ENCODE measurements at regions not wholly inside any gene's neighbourhood (a gene's known extent, or its start where the extent isn't known, plus 50 kb on each side); places are given as distances from the start of the nearest gene placed in this dataset.

DNA sequence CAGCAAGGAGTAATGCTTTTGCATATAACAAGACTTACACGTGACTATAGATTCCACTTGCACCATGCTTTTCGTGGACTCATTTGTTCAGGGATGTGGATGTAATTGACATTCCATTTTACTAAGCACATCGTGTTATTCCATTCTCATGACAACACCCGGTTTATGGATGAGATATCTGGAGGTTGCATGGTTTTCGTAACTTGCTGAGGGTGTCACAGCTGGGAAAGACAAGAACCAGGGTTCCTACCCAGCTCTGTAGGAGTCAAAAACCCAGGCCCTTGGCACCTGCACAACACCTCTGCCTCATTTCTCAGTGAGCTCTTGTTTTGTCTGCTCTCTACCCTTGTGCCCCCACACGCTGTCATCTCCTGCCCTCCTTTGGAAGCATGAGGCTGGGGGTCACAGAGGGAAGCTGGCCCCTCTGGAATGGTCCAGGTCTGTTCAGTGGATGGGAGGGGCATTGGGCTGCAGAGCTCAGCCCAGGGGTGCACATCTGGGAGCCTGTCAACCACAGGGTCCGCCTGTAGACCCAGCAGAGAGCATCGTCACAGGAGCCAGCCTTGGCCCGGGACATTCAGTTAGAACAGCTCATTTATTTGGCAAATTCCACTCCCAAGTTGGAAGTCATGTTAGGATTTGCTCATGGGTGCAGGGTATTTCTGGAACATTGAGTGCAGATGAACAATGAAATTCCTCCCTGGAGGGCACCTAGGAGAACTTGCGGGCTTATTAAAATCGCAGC is 120.1 kb upstream of the TWIST2 start:
- 23 to 36% (median 23%) methylated on average over 11 of the region's 11 CpGs for WGBS, 3 donors
- peaks cover 17% of the 10 kb centered on the region for H3K4me1 ChIP-seq (ENCODE audit: insufficient read depth)

DNA sequence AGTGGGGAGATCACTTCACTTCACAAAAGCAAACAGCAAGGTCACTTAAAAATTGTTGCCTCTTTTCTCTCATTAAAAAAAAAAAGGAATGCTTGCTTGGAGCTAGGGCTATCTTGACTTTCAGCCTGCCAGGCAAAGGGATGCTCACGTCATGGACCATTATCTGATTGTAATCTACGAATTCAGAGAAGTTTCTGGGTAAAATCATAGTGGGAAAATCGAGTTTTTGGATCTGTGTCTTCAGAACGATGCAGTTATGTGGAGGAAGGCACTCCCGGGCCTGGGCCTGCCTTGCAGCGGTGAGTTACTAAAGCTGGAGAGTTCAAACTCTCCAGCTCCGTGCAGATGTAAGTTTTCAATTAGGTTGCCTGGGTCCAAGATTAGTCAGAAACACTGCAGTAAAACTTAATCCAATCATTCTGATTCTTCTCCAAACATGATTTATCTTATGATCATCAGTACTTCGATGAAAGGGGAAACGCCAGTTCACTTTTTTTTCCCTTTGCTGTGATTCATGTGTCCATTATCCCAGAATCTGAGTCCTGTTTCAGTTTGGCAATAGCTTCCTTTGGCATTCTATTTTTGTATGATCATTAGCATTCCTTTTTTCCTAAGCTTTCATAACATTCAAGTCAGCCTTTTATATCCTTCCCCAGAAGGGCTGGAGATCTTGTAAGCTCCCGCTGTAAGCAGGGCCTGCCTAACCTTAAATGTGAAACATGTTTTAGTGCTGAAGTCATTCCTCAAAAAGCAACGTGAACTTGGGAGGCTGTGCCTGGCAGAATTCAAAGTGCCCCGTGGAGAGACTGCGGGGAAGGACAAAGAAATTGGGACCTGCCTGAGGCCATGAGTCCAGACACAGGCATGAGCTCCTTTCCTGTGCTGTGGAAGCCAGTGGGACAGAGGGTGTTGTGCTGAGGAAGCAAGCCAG is 119.3 kb upstream of the TWIST2 start:
- Histone ChIP-seq H3K4me1 (ENCODE audit: insufficient read depth) (peaks cover 17% of the 10 kb centered on the region), H3K9me3 (no peaks in the 10 kb centered on the region), H3K27me3 (no peaks in the 10 kb centered on the region), H3K27ac (peak overlapping the region; percentile 68 to 82), H3K36me3 (no peaks in the 10 kb centered on the region), H3K4me3 (no peak overlapping the region)
- WGBS, 3 donors, result 4 to 9% (median 7%) methylated on average over 13 of the region's 13 CpGs
- TF ChIP-seq EP300 (IDR thresholded peaks at IDR 0.05) (no peak), CTCF (IDR thresholded peaks at IDR 0.05) (no peak), POLR2A (IDR thresholded peaks at IDR 0.05) (no peak)
- intact Hi-C loops (cut with DNase I), result no loop called here
- peak; percentile 30 to 50 (median 42) for DNase-seq

More for the DNA sequence above, 120.1 kb upstream of the TWIST2 start:
- DNase-seq, result peak in 3 of 5 donors; percentile 37 to 59 (median 46)
- H3K27ac ChIP-seq, result peak overlapping the region; percentile 27 to 82
- H3K9me3 ChIP-seq, result no peaks in the 10 kb centered on the region
- TF ChIP-seq POLR2A (IDR thresholded peaks at IDR 0.05) (no peak), CTCF (IDR thresholded peaks at IDR 0.05) (no peak), EP300 (IDR thresholded peaks at IDR 0.05) (peak; percentile 33)
- no peaks in the 10 kb centered on the region for H3K27me3 ChIP-seq
- H3K36me3 ChIP-seq, result no peaks in the 10 kb centered on the region
- intact Hi-C loops (cut with DNase I), result no loop called here
- no peak overlapping the region for H3K4me3 ChIP-seq

DNA sequence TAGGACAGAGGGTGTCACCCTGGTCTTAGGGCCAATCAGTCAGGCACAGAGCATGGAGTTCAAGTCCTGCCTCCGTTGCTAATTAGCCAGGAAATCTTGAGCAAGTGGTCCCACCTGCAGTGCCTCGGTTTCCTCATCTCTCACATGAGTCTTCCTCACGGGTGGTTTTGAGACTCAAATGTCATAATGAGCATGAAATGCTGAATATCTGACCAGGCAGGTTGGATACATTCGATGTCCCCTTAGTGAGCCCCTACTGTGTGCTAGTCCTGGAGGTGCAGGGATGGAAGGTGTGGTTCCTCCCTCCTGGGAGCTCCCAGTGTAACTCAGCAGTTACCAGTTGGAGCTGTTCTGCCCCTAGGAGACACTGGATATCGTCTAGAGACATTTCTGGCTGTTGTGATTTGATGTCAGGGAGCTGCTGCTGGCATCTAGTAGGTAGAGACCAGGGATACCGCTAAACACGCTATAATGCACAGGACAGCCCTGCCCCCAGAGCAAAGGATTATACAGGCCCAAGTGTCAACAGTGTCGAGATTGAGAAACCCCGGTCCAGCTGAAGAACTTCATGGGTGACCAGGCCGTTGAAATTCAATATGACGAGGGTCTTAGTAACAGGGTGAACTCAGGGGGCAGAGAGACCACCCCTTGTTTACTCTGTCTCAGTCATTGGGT is 118.5 kb upstream of the TWIST2 start:
- H3K27ac ChIP-seq, result peak overlapping the region; percentile 68 to 82
- H3K36me3 ChIP-seq, result no peaks in the 10 kb centered on the region
- 72 to 83% (median 74%) methylated on average over 11 of the region's 11 CpGs for WGBS, 3 donors
- DNase-seq, result no peak
- no peak overlapping the region for H3K4me3 ChIP-seq
- no peak for TF ChIP-seq EP300 (IDR thresholded peaks at IDR 0.05)
- TF ChIP-seq POLR2A (IDR thresholded peaks at IDR 0.05), result no peak
- no peak for TF ChIP-seq CTCF (IDR thresholded peaks at IDR 0.05)
- H3K27me3 ChIP-seq, result no peaks in the 10 kb centered on the region
- peaks cover 17% of the 10 kb centered on the region for H3K4me1 ChIP-seq (ENCODE audit: insufficient read depth)
- H3K9me3 ChIP-seq, result no peaks in the 10 kb centered on the region
- intact Hi-C loops (cut with DNase I), result no loop called here

GRCh38 chr2:238730001-238730669 is 117.8 kb upstream of the TWIST2 start:
- H3K9me3 ChIP-seq, result no peaks in the 10 kb centered on the region
- TF ChIP-seq EP300 (IDR thresholded peaks at IDR 0.05) (no peak), CTCF (IDR thresholded peaks at IDR 0.05) (no peak), POLR2A (IDR thresholded peaks at IDR 0.05) (no peak)
- H3K36me3 ChIP-seq, result no peaks in the 10 kb centered on the region
- intact Hi-C loops (cut with DNase I), result no loop called here
- WGBS, 3 donors, result 90 to 94% (median 91%) methylated on average over 17 of the region's 17 CpGs
- DNase-seq, result no peak
- H3K4me3 ChIP-seq, result no peak overlapping the region
- H3K4me1 ChIP-seq (ENCODE audit: insufficient read depth), result peaks cover 17% of the 10 kb centered on the region
- H3K27me3 ChIP-seq, result no peaks in the 10 kb centered on the region
- H3K27ac ChIP-seq, result peak overlapping the region in 1 of 2 donors; percentile 68

Data from ovary (tissue), 7 donors.